Astrocyte (in vitro differentiated cells and primary cell): ENCODE measurements at regions not wholly inside any gene's neighbourhood (a gene's known extent, or its start where the extent isn't known, plus 50 kb on each side); places are given as distances from the start of the nearest gene placed in this dataset.
"Not testable (repeated sequence)": the region's sequence is repeated elsewhere in the genome, so short reads cannot be mapped to it uniquely, and the experiment has no call there.

Source experiments
- CTCF ChIP-seq: IDR thresholded peaks from 2 replicates; pipeline ENCODE4 v1.5.1; 2011; ENCODE audit warnings: low read depth, mild to moderate bottlenecking, inconsistent platforms, low read length, moderate library complexity; ENCODE audit not compliant: insufficient read depth
- EZH2 ChIP-seq: IDR thresholded peaks from 2 replicates; pipeline ENCODE4 v1.6.1; 2012; ENCODE audit warnings: mild to moderate bottlenecking, low read length, inconsistent platforms; ENCODE audit not compliant: insufficient read depth

DNA sequence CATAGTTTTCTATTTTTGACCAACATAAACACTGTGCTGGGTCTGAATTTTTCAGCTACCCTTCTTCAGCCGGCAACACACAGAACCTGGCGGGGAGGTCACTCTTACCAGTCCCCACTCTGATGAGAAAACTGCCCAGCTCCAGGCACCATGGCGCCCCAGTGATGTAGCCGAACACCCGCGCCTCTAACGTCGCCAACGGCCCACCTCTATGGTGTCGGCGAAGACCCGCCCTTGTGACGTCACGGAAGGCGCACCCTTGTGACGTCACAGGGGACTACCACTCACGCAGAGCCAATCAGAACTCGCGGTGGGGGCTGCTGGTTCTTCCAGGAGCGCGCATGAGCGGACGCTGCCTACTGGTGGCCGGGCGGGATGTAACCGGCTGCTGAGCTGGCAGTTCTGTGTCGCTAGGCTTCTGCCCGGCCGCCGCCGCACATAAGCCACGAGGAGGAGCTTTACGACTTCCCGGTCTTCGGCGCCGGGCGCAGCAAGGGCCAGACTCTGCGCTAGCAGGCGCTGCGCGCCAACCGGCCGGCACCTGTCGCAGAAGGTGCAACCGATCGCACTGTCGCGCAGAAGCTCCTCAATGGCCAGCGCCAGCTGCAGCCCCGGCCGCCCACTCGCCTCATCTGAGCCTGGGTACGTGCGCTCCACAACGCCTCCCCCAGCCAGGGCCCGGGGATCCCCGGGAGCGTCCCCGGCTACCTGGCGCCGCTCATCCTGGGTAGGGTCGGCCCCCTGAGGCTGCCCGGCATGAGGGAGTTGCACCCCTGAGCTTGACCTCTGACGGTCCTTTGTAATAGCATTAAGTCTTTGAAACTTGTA, 92.2 kb upstream of the OR4F16 start:
- TF ChIP-seq CTCF, EZH2: not testable (repeated sequence)
